Cardiac fibroblast (primary cell): ENCODE measurements at regions not wholly inside any gene's neighbourhood (a gene's known extent, or its start where the extent isn't known, plus 50 kb on each side); places are given as distances from the start of the nearest gene placed in this dataset.

Experiments used
- DNase-seq, 2 donors: peaks; one replicate each; pipeline versions ENCODE4 v3.0.0 to v3.0.0-alpha.2; 2010; ENCODE audit warnings: low read depth in 2 of 2
- H3K4me3 ChIP-seq, 2 donors: replicated peaks in 1 of 2; 1 replicate in 1 of 2; 2 replicates in 1 of 2; pipeline ENCODE4 v1.5.1; 2011; ENCODE audit warnings: low read depth in 2 of 2, low read length in 2 of 2, mild to moderate bottlenecking in 2 of 2, moderate library complexity in 1 of 2
- CTCF ChIP-seq: IDR thresholded peaks from one replicate; pipeline ENCODE4 v1.5.1; 2011; ENCODE audit warnings: low read depth, mild to moderate bottlenecking, low read length, inconsistent platforms

- no peak overlapping the region for H3K4me3 ChIP-seq
- TF ChIP-seq CTCF, result no peak
- DNase-seq, result no peak
Measured at GRCh38 chr1:55969322-55969721, 610.0 kb downstream of the PLPP3 start.

GRCh38 chr1:55968661-55969060 is 610.7 kb downstream of the PLPP3 start:
- no peak for DNase-seq
- H3K4me3 ChIP-seq, result no peak overlapping the region
- no peak for TF ChIP-seq CTCF

GRCh38 chr1:55965981-55966461 is 613.3 kb downstream of the PLPP3 start:
- no peak overlapping the region for H3K4me3 ChIP-seq
- DNase-seq, result no peak
- TF ChIP-seq CTCF, result no peak

- DNase-seq, result no peak
- TF ChIP-seq CTCF, result no peak
- no peak overlapping the region for H3K4me3 ChIP-seq
Measured at GRCh38 chr1:55962472-55962871, 616.9 kb downstream of the PLPP3 start.

- no peak for TF ChIP-seq CTCF
- peak in 1 of 2 donors; percentile 8 for DNase-seq
- H3K4me3 ChIP-seq, result no peak overlapping the region
Measured at GRCh38 chr1:55959136-55959548, 620.2 kb downstream of the PLPP3 start.

GRCh38 chr1:55958498-55958897 is 620.9 kb downstream of the PLPP3 start:
- no peak for DNase-seq
- TF ChIP-seq CTCF, result no peak

GRCh38 chr1:55957276-55957675 is 622.1 kb downstream of the PLPP3 start:
- DNase-seq, result peak in 1 of 2 donors; percentile 22
- TF ChIP-seq CTCF, result no peak
- no peak overlapping the region for H3K4me3 ChIP-seq

More at GRCh38 chr1:55958498-55958897, 620.9 kb downstream of the PLPP3 start:
- no peak overlapping the region for H3K4me3 ChIP-seq
